ENCODE measurements at regions not wholly inside any gene's neighbourhood (a gene's known extent, or its start where the extent isn't known, plus 50 kb on each side); places are given as distances from the start of the nearest gene placed in this dataset.

- no peak for TF ChIP-seq EZH2 (IDR thresholded peaks at IDR 0.05)
- no peak for TF ChIP-seq CTCF (IDR thresholded peaks at IDR 0.05)
- TF ChIP-seq EZH2phosphoT487 (IDR thresholded peaks at IDR 0.05) = no peak
These were observed 442.8 kb downstream of the MATN1 start for GRCh38 chr1:30280572-30280971.

Measured in neural progenitor cell (in vitro differentiated cells).